Astrocyte of the spinal cord (primary cell): ENCODE measurements at regions not wholly inside any gene's neighbourhood (a gene's known extent, or its start where the extent isn't known, plus 50 kb on each side); places are given as distances from the start of the nearest gene placed in this dataset.
A peak's percentile ranks its signal among the peaks of the same experiment; 100 is the strongest.
"Not testable (repeated sequence)": the region's sequence is repeated elsewhere in the genome, so short reads cannot be mapped to it uniquely, and the experiment has no call there.

Experiments used
- DNase-seq: peaks from one replicate; pipeline ENCODE4 v3.0.0; 2011; ENCODE audit warnings: low read depth, low spot score
- H3K4me3 ChIP-seq: 2 replicates; pipeline ENCODE4 v1.5.1; 2011; ENCODE audit warnings: low read depth, mild to moderate bottlenecking, low read length, moderate library complexity
- CTCF ChIP-seq: IDR thresholded peaks from 2 replicates; pipeline ENCODE4 v1.5.1; 2012; ENCODE audit warnings: low read depth, mild to moderate bottlenecking, low read length, inconsistent platforms
- in situ Hi-C: cut with HindIII; loops from 2 replicates; pipeline ENCODE4 v1.10.0; 2017; ENCODE audit warnings: low sequenced_read_pairs

- in situ Hi-C loops, result no loop called here
- no peak for TF ChIP-seq CTCF
- no peak for DNase-seq
- no peak overlapping the region for H3K4me3 ChIP-seq
These were observed 448.3 kb upstream of the NFIA start for GRCh38 chr1:60634106-60634505.

- TF ChIP-seq CTCF, result no peak
- DNase-seq, result no peak
- in situ Hi-C loops, result no loop called here
- H3K4me3 ChIP-seq, result no peak overlapping the region
These were observed 459.9 kb upstream of the NFIA start for GRCh38 chr1:60622486-60622885.

DNA sequence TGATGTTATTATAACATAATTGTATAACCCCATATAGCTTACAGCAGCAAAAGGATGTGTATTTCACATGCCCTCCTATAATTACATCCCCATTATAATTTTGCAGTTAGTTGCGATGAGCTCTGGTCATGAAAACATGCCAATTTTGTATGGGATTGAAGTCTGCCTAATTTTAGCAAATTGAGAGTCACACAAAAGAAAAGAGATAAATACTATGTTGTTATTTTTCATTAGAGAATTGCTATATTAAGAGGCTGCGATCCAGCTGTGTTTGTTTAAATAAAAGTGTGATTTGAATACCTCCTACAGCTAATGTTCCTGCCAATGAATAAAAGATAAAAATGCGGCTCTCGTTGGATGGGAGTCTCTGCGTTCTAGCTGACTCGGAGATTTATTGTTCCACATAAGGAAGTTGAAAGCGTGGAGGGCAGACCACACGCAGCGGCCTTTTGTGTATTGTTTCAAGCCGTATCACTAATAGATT lies 461.0 kb upstream of the NFIA start:
- TF ChIP-seq CTCF, result no peak
- in situ Hi-C loops, result no loop called here
- DNase-seq, result peak; percentile 64
- no peak overlapping the region for H3K4me3 ChIP-seq

DNA sequence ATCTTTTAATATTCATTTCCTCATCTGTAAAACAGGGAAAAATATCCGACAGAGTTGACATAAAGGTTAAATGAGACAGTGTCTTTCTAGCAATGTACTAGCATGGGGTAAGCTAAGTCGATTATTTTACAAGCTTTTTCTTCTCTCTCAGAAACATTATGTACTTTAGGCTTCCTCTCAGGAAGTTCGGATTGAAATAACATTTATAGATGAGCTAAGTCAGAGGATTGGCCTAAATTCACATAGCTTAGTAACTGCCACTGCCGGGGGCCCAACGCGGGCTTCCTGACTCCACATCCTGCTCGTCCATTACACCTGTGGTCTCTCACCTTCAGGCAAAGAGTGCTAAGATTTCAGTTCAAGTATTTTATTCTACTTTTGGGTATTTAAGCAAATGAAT lies 462.3 kb upstream of the NFIA start:
- DNase-seq, result peak; percentile 43
- in situ Hi-C loops, result no loop called here
- TF ChIP-seq CTCF, result no peak
- H3K4me3 ChIP-seq, result no peak overlapping the region

DNA sequence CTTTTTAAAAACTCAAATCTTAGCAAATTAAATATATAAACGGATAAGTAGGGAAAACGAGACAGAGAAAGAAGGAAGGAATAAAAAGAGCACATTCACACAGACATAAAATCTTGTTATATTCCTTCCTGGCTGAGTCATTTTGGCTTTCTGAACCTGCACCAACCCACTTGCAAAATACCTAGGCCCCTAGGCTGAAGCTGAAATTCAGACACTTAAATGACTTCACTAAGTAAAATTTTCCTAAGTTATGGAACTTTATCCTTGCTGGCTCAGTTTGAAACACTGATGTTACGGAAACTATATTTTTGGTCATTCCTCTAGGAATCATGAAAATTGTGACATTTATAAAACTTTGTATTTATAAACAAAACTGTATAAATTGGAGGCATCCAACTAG lies 462.8 kb upstream of the NFIA start:
- TF ChIP-seq CTCF, result no peak
- in situ Hi-C loops, result no loop called here
- H3K4me3 ChIP-seq, result no peak overlapping the region
- no peak for DNase-seq

GRCh38 chr1:60615666-60616065 lies 466.7 kb upstream of the NFIA start:
- peak; percentile 12 for DNase-seq
- no peak overlapping the region for H3K4me3 ChIP-seq
- TF ChIP-seq CTCF, result no peak
- in situ Hi-C loops, result no loop called here

DNA sequence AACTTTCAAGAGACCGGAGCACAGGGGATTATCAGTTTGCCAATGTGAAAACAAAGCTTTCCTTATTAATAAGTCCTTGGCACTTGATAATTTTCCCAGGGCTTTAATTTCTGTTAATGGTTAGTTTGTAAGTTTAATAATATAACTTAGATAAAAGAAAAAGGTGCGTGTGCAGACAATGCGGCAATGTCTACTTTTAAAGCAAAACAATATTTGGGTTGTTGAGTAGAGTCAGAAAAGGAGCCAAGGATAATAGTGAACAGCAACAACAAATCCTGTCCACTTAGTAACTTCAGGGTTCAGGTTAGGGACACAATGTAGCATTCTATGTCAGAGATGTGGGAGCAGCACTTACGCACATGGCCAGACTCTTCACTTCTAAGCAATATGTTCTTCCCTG lies 469.6 kb upstream of the NFIA start:
- DNase-seq, result no peak
- TF ChIP-seq CTCF, result no peak
- in situ Hi-C loops, result no loop called here
- H3K4me3 ChIP-seq, result no peak overlapping the region

DNA sequence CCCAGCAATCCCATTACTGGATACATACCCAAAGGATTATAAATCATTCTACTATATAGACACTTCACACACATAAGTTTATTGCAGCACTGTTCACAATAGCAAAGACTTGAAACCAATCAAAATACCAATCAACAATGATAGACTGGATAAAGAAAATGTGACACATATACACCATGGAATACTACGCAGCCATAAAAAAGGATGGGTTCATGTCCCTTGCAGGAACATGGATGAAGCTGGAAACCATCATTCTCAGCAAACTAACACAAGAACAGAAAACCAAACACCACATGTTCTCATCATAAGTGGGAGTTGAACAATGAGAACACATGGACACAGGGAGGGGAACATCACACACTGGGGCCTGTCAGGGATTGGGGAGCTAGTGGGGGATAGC lies 475.4 kb upstream of the NFIA start:
- in situ Hi-C loops, H3K4me3 ChIP-seq, DNase-seq: not testable (repeated sequence)
